Large intestine (tissue), 3 donors: ENCODE measurements at regions not wholly inside any gene's neighbourhood (a gene's known extent, or its start where the extent isn't known, plus 50 kb on each side); places are given as distances from the start of the nearest gene placed in this dataset.
A peak's percentile ranks its signal among the peaks of the same experiment; 100 is the strongest.
"Not testable (repeated sequence)": the region's sequence is repeated elsewhere in the genome, so short reads cannot be mapped to it uniquely, and the experiment has no call there.

Experiments used
- DNase-seq, 2 donors: peaks; one replicate each; pipeline versions ENCODE4 v3.0.0 to v3.0.0-alpha.2; 2013
- H3K27ac ChIP-seq: one replicate; pipeline ENCODE4 v1.5.1; 2013; ENCODE audit warnings: low read length
- H3K27me3 ChIP-seq: 2 replicates; pipeline ENCODE4 v1.6.1; 2013; ENCODE audit warnings: low read length; ENCODE audit not compliant: control insufficient read depth, insufficient read depth
- H3K36me3 ChIP-seq: 2 replicates; pipeline ENCODE4 v1.6.1; 2013; ENCODE audit warnings: low read length; ENCODE audit not compliant: control insufficient read depth, insufficient read depth
- H3K4me1 ChIP-seq: one replicate; pipeline ENCODE4 v1.6.1; 2013; ENCODE audit warnings: low read length; ENCODE audit not compliant: control insufficient read depth, insufficient read depth
- H3K4me3 ChIP-seq: one replicate; pipeline ENCODE4 v1.5.1; 2013; ENCODE audit warnings: low read length
- H3K9me3 ChIP-seq: one replicate; pipeline ENCODE4 v1.6.1; 2013; ENCODE audit warnings: mild to moderate bottlenecking, low read depth, low read length, moderate library complexity; ENCODE audit not compliant: control insufficient read depth
- WGBS: methylation state at CpG from one replicate; pipeline ENCODE4 v1.1.5; 2013; ENCODE audit warnings: low lambda C conversion rate; ENCODE audit not compliant: insufficient coverage; 5-methylcytosine and 5-hydroxymethylcytosine counted together

- H3K27me3 ChIP-seq = no peaks in the 10 kb centered on the region
- no peak for DNase-seq
- no peak overlapping the region for H3K4me3 ChIP-seq
- no peak overlapping the region for H3K27ac ChIP-seq
- no peaks in the 10 kb centered on the region for H3K36me3 ChIP-seq
- H3K9me3 ChIP-seq = no peaks in the 10 kb centered on the region
- WGBS = 100% methylated on average over 1 of the region's 6 CpGs
- H3K4me1 ChIP-seq = no peaks in the 10 kb centered on the region
Measured at GRCh38 chr2:212791569-212791968, 253.0 kb upstream of the ERBB4 start.

- not testable (repeated sequence) for H3K4me1 ChIP-seq, DNase-seq, H3K4me3 ChIP-seq, H3K36me3 ChIP-seq, H3K9me3 ChIP-seq, H3K27ac ChIP-seq, H3K27me3 ChIP-seq
- WGBS = 90% methylated on average over 3 of the region's 5 CpGs
Measured at GRCh38 chr2:212786088-212786487, 247.5 kb upstream of the ERBB4 start.

GRCh38 chr2:212777020-212777491 is 238.5 kb upstream of the ERBB4 start:
- Histone ChIP-seq H3K27me3 (no peaks in the 10 kb centered on the region), H3K4me1 (peaks cover 2% of the 10 kb centered on the region), H3K27ac (no peak overlapping the region), H3K4me3 (no peak overlapping the region), H3K36me3 (no peaks in the 10 kb centered on the region), H3K9me3 (no peaks in the 10 kb centered on the region)
- DNase-seq = peak; percentile 3 to 8
- WGBS = 40% methylated on average over 1 of the region's 3 CpGs

- H3K4me3 ChIP-seq = no peak overlapping the region
- no peaks in the 10 kb centered on the region for H3K9me3 ChIP-seq
- H3K36me3 ChIP-seq = no peaks in the 10 kb centered on the region
- no peaks in the 10 kb centered on the region for H3K27me3 ChIP-seq
- no CpG with 5 or more reads among the region's 1 CpG for WGBS
- H3K27ac ChIP-seq = no peak overlapping the region
- H3K4me1 ChIP-seq = peaks cover 2% of the 10 kb centered on the region
- no peak for DNase-seq
Measured at GRCh38 chr2:212773808-212774339, 235.3 kb upstream of the ERBB4 start.

GRCh38 chr2:212770240-212770639 is 231.6 kb upstream of the ERBB4 start:
- no peaks in the 10 kb centered on the region for H3K4me1 ChIP-seq
- H3K27me3 ChIP-seq = no peaks in the 10 kb centered on the region
- no peaks in the 10 kb centered on the region for H3K36me3 ChIP-seq
- WGBS = 88% methylated on average over 3 of the region's 3 CpGs
- no peak overlapping the region for H3K27ac ChIP-seq
- no peaks in the 10 kb centered on the region for H3K9me3 ChIP-seq
- H3K4me3 ChIP-seq = no peak overlapping the region
- no peak for DNase-seq

GRCh38 chr2:212766921-212767320 is 228.3 kb upstream of the ERBB4 start:
- WGBS = no CpG with 5 or more reads among the region's 4 CpGs
- Histone ChIP-seq H3K27ac (no peak overlapping the region), H3K9me3 (no peaks in the 10 kb centered on the region), H3K4me3 (no peak overlapping the region), H3K27me3 (no peaks in the 10 kb centered on the region), H3K4me1 (no peaks in the 10 kb centered on the region), H3K36me3 (no peaks in the 10 kb centered on the region)
- no peak for DNase-seq

- Histone ChIP-seq H3K27ac (no peak overlapping the region), H3K36me3 (no peaks in the 10 kb centered on the region), H3K9me3 (no peaks in the 10 kb centered on the region), H3K4me3 (no peak overlapping the region), H3K27me3 (no peaks in the 10 kb centered on the region), H3K4me1 (no peaks in the 10 kb centered on the region)
- no peak for DNase-seq
- WGBS = no CpG with 5 or more reads among the region's 2 CpGs
Measured at GRCh38 chr2:212752730-212753351, 214.2 kb upstream of the ERBB4 start.

- Histone ChIP-seq H3K27ac (no peak overlapping the region), H3K4me1 (no peaks in the 10 kb centered on the region), H3K9me3 (no peaks in the 10 kb centered on the region), H3K27me3 (no peaks in the 10 kb centered on the region), H3K4me3 (no peak overlapping the region), H3K36me3 (no peaks in the 10 kb centered on the region)
- no peak for DNase-seq
Measured at GRCh38 chr2:212745359-212745758, 206.8 kb upstream of the ERBB4 start.

- Histone ChIP-seq H3K4me3 (no peak overlapping the region), H3K36me3 (no peaks in the 10 kb centered on the region), H3K4me1 (no peaks in the 10 kb centered on the region), H3K9me3 (no peaks in the 10 kb centered on the region), H3K27me3 (no peaks in the 10 kb centered on the region), H3K27ac (no peak overlapping the region)
- no peak for DNase-seq
- 86% methylated on average over 1 of the region's 4 CpGs for WGBS
Measured at GRCh38 chr2:212737392-212738172, 199.0 kb upstream of the ERBB4 start.

- Histone ChIP-seq H3K4me1 (no peaks in the 10 kb centered on the region), H3K4me3 (no peak overlapping the region), H3K36me3 (no peaks in the 10 kb centered on the region), H3K27ac (no peak overlapping the region), H3K27me3 (no peaks in the 10 kb centered on the region), H3K9me3 (no peaks in the 10 kb centered on the region)
- DNase-seq = no peak
- WGBS = no CpG with 5 or more reads among the region's 1 CpG
Measured at GRCh38 chr2:212736385-212736726, 197.8 kb upstream of the ERBB4 start.

GRCh38 chr2:212733273-212733672 is 194.7 kb upstream of the ERBB4 start:
- no CpG with 5 or more reads among the region's 4 CpGs for WGBS
- H3K4me1 ChIP-seq = no peaks in the 10 kb centered on the region
- no peak for DNase-seq
- H3K4me3 ChIP-seq = no peak overlapping the region
- H3K36me3 ChIP-seq = no peaks in the 10 kb centered on the region
- no peaks in the 10 kb centered on the region for H3K9me3 ChIP-seq
- no peak overlapping the region for H3K27ac ChIP-seq
- H3K27me3 ChIP-seq = no peaks in the 10 kb centered on the region
